SHP77 (cell line): ENCODE measurements at regions not wholly inside any gene's neighbourhood (a gene's known extent, or its start where the extent isn't known, plus 50 kb on each side); places are given as distances from the start of the nearest gene placed in this dataset.
"Not testable (repeated sequence)": the region's sequence is repeated elsewhere in the genome, so short reads cannot be mapped to it uniquely, and the experiment has no call there.

ENCODE experiments used
- DNase-seq, 2 experiments: peaks; one replicate each; lab custom pipeline; 2025; lab: John Stamatoyannopoulos, UW

- no peak for DNase-seq
Measured at GRCh38 chr18:73452866-73453265, 585.1 kb upstream of the NETO1 start.

GRCh38 chr18:73446502-73446901 lies 578.7 kb upstream of the NETO1 start:
- DNase-seq = no peak

- no peak for DNase-seq
Measured at GRCh38 chr18:73431620-73432019, 563.8 kb upstream of the NETO1 start.

- no peak for DNase-seq
Measured at GRCh38 chr18:73421010-73421409, 553.2 kb upstream of the NETO1 start.

GRCh38 chr18:73419531-73419930 lies 551.7 kb upstream of the NETO1 start:
- DNase-seq = no peak

GRCh38 chr18:73414598-73414997 lies 546.8 kb upstream of the NETO1 start:
- no peak for DNase-seq

- DNase-seq = no peak
Measured at GRCh38 chr18:73414069-73414468, 546.3 kb upstream of the NETO1 start.

- no peak for DNase-seq
Measured at GRCh38 chr18:73409242-73409641, 541.5 kb upstream of the NETO1 start.

GRCh38 chr18:73408469-73408868 lies 540.7 kb upstream of the NETO1 start:
- no peak for DNase-seq

GRCh38 chr18:73407506-73407905 lies 539.7 kb upstream of the NETO1 start:
- no peak for DNase-seq

GRCh38 chr18:73384246-73384645 lies 516.5 kb upstream of the NETO1 start:
- DNase-seq = no peak

GRCh38 chr18:73381699-73382036 lies 513.9 kb upstream of the NETO1 start:
- DNase-seq = no peak

GRCh38 chr18:73381016-73381698 lies 513.4 kb upstream of the NETO1 start:
- no peak for DNase-seq

- DNase-seq = no peak
Measured at GRCh38 chr18:73366713-73367112, 498.9 kb upstream of the NETO1 start.

- DNase-seq = no peak
Measured at GRCh38 chr18:73365018-73365417, 497.2 kb upstream of the NETO1 start.

- DNase-seq = no peak
Measured at GRCh38 chr18:73355121-73355520, 487.3 kb upstream of the NETO1 start.

GRCh38 chr18:73352546-73352945 lies 484.8 kb upstream of the NETO1 start:
- no peak for DNase-seq

GRCh38 chr18:73340135-73340977 lies 472.6 kb upstream of the NETO1 start:
- no peak for DNase-seq

- DNase-seq = no peak
Measured at GRCh38 chr18:73331212-73331772, 463.5 kb upstream of the NETO1 start.

- not testable (repeated sequence) for DNase-seq
Measured at GRCh38 chr18:73330106-73330505, 462.3 kb upstream of the NETO1 start.

- DNase-seq = not testable (repeated sequence)
Measured at GRCh38 chr18:73324187-73324831, 456.5 kb upstream of the NETO1 start.

- DNase-seq = peak in 1 of 2 experiments; percentile 7
Measured at GRCh38 chr18:73318739-73319479, 451.1 kb upstream of the NETO1 start.
